ENCODE measurements at regions not wholly inside any gene's neighbourhood (a gene's known extent, or its start where the extent isn't known, plus 50 kb on each side); places are given as distances from the start of the nearest gene placed in this dataset.

DNA sequence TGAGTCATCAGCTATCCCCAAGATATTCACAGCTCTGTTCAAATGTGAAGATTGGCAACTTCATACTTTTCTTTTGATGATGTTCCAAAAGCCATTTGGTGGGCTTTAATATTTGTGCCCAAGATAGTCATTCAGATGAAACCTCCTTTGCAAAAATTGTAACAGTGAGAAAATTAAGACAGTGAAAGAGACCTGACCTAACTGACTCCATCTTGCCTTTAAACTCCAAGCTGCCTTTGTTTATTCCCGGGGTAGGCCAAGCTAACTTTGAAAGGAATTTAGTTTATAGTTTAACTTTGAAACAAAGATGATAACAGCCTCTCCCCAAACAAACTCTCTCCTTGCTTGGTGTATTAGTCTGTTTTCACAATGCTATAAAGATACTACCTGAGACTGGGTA lies 221.1 kb downstream of the KTN1 start:
- H3K4me3 ChIP-seq, result no peak overlapping the region
- H3K4me1 ChIP-seq, result peaks cover 0 to 6% of the 10 kb centered on the region in 2 donors
- DNase-seq (ENCODE audit: low spot score), result no peak
- H3K27ac ChIP-seq, result no peak overlapping the region
- no peaks in the 10 kb centered on the region for H3K36me3 ChIP-seq
- H3K9me3 ChIP-seq, result no peaks in the 10 kb centered on the region
- no peak for TF ChIP-seq CTCF (IDR thresholded peaks at IDR 0.05)
- H3K27me3 ChIP-seq, result no peaks in the 10 kb centered on the region

- Histone ChIP-seq H3K36me3 (no peaks in the 10 kb centered on the region), H3K4me3 (no peak overlapping the region), H3K27me3 (no peaks in the 10 kb centered on the region), H3K9me3 (no peaks in the 10 kb centered on the region), H3K27ac (no peak overlapping the region), H3K4me1 (peaks cover 0 to 24% of the 10 kb centered on the region in 2 donors)
- no peak for DNase-seq (ENCODE audit: low spot score)
- no peak for TF ChIP-seq CTCF (IDR thresholded peaks at IDR 0.05)
Observed at GRCh38 chr14:55802986-55803872, 223.2 kb downstream of the KTN1 start.

- no peak for TF ChIP-seq CTCF (IDR thresholded peaks at IDR 0.05)
- H3K27ac ChIP-seq, result no peak overlapping the region
- no peak for DNase-seq (ENCODE audit: low spot score)
Observed at GRCh38 chr14:55803873-55804553, 224.0 kb downstream of the KTN1 start.

GRCh38 chr14:55805250-55805649 lies 225.2 kb downstream of the KTN1 start:
- Histone ChIP-seq H3K27ac (no peak overlapping the region), H3K9me3 (no peaks in the 10 kb centered on the region), H3K27me3 (no peaks in the 10 kb centered on the region), H3K4me3 (no peak overlapping the region), H3K4me1 (peaks cover 0 to 24% of the 10 kb centered on the region in 2 donors), H3K36me3 (no peaks in the 10 kb centered on the region)
- no peak for TF ChIP-seq CTCF (IDR thresholded peaks at IDR 0.05)
- no peak for DNase-seq (ENCODE audit: low spot score)

More at GRCh38 chr14:55803873-55804553, 224.0 kb downstream of the KTN1 start:
- H3K4me3 ChIP-seq, result no peak overlapping the region
- no peaks in the 10 kb centered on the region for H3K27me3 ChIP-seq
- H3K9me3 ChIP-seq, result no peaks in the 10 kb centered on the region
- no peaks in the 10 kb centered on the region for H3K36me3 ChIP-seq
- H3K4me1 ChIP-seq, result peaks cover 0 to 24% of the 10 kb centered on the region in 2 donors

DNA sequence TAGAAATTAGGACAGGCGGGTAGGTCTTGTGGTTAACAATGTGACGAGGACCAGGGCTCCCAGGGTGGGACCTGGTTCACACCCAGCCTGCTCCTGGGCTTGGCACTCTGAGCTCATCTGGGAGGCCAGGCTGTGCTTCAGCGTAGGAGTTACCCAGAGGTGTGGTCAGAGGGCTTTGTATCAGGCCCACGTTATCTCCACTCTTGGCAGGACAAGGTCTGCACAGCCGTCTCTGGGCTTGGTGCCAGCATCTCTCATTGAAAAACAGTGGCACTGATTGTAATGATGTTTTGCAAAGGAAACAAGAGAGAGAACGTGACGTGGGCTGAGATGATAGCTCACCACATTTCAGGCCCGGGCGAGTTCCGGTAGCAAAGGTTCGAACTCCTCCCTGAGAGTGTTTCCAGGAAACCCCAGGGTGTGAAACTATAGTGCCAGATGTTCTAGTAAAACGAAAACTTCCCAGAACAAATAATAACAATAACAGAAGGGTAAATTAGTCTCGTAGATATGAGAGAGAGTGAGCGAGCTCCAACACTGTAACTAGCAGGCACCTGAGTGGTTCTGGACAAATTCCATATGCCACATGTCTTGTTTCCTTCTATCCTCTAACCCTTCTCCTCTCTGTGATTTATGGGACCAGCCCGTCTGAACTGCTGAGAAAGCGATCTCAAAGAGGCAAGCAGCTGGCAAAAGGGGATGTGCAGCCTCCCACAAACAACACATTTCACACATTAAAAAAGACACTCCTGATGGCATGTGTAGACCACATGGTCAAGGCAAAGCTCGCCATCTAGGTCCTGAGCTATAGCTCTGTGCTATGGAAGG lies 227.3 kb downstream of the KTN1 start:
- TF ChIP-seq CTCF (IDR thresholded peaks at IDR 0.05), result no peak
- H3K27ac ChIP-seq, result peak overlapping the region; percentile 43 to 52
- no peaks in the 10 kb centered on the region for H3K9me3 ChIP-seq
- H3K4me3 ChIP-seq, result no peak overlapping the region
- H3K27me3 ChIP-seq, result no peaks in the 10 kb centered on the region
- DNase-seq (ENCODE audit: low spot score), result peak; percentile 95
- peaks cover 0 to 24% of the 10 kb centered on the region in 2 donors for H3K4me1 ChIP-seq
- H3K36me3 ChIP-seq, result no peaks in the 10 kb centered on the region

Data from right atrium auricular region (tissue), 2 donors.